NCI-H146 treated with DMSO at 0.1 percent for 48 hours (cell line): ENCODE measurements at regions not wholly inside any gene's neighbourhood (a gene's known extent, or its start where the extent isn't known, plus 50 kb on each side); places are given as distances from the start of the nearest gene placed in this dataset.

ENCODE experiments used
- DNase-seq: peaks from one replicate; lab custom pipeline; 2025; ENCODE audit not compliant: unreplicated experiment; lab: John Stamatoyannopoulos, UW

- no peak for DNase-seq
These were observed 91.8 kb upstream of the ATP2B1 start for GRCh38 chr12:89800435-89800834.

GRCh38 chr12:89799316-89799715 lies 90.7 kb upstream of the ATP2B1 start:
- DNase-seq: no peak

GRCh38 chr12:89797436-89797835 lies 88.8 kb upstream of the ATP2B1 start:
- DNase-seq: no peak

- no peak for DNase-seq
These were observed 88.3 kb upstream of the ATP2B1 start for GRCh38 chr12:89796798-89797382.

- no peak for DNase-seq
These were observed 85.3 kb upstream of the ATP2B1 start for GRCh38 chr12:89793946-89794345.

GRCh38 chr12:89791286-89791685 lies 82.6 kb upstream of the ATP2B1 start:
- no peak for DNase-seq

GRCh38 chr12:89789862-89790261 lies 81.2 kb upstream of the ATP2B1 start:
- no peak for DNase-seq

- no peak for DNase-seq
These were observed 79.1 kb upstream of the ATP2B1 start for GRCh38 chr12:89787763-89788162.

GRCh38 chr12:89786177-89786810 lies 77.7 kb upstream of the ATP2B1 start:
- no peak for DNase-seq

- no peak for DNase-seq
These were observed 74.9 kb upstream of the ATP2B1 start for GRCh38 chr12:89783359-89784060.

- DNase-seq: no peak
These were observed 74.2 kb upstream of the ATP2B1 start for GRCh38 chr12:89782807-89783206.

- DNase-seq: no peak
These were observed 73.4 kb upstream of the ATP2B1 start for GRCh38 chr12:89781946-89782550.

GRCh38 chr12:89781156-89781555 lies 72.5 kb upstream of the ATP2B1 start:
- no peak for DNase-seq

GRCh38 chr12:89779090-89779489 lies 70.5 kb upstream of the ATP2B1 start:
- DNase-seq: no peak

GRCh38 chr12:89777733-89778379 lies 69.2 kb upstream of the ATP2B1 start:
- DNase-seq: no peak

GRCh38 chr12:89775986-89776365 lies 67.3 kb upstream of the ATP2B1 start:
- no peak for DNase-seq

GRCh38 chr12:89775063-89775985 lies 66.7 kb upstream of the ATP2B1 start:
- DNase-seq: no peak

GRCh38 chr12:89774645-89775044 lies 66.0 kb upstream of the ATP2B1 start:
- no peak for DNase-seq

- DNase-seq: no peak
These were observed 61.8 kb upstream of the ATP2B1 start for GRCh38 chr12:89770391-89770790.

- no peak for DNase-seq
These were observed 60.8 kb upstream of the ATP2B1 start for GRCh38 chr12:89769483-89769818.
